ENCODE measurements at regions not wholly inside any gene's neighbourhood (a gene's known extent, or its start where the extent isn't known, plus 50 kb on each side); places are given as distances from the start of the nearest gene placed in this dataset.

- DNase-seq (no peak), ATAC-seq (no peak)
- intact Hi-C loops (cut with DNase I), result no loop called here
Observed at GRCh38 chr1:106836708-106837107, 219.8 kb upstream of the PRMT6 start.

GRCh38 chr1:106843518-106843917, 213.0 kb upstream of the PRMT6 start:
- no peak for ATAC-seq
- intact Hi-C loops (cut with DNase I), result no loop called here
- DNase-seq, result no peak

- ATAC-seq, result no peak
- intact Hi-C loops (cut with DNase I), result no loop called here
- no peak for DNase-seq
Observed at GRCh38 chr1:106846656-106847055, 209.8 kb upstream of the PRMT6 start.

GRCh38 chr1:106861110-106861509, 195.4 kb upstream of the PRMT6 start:
- ATAC-seq (no peak), DNase-seq (no peak)
- intact Hi-C loops (cut with DNase I), result no loop called here

- DNase-seq, result no peak
- no peak for ATAC-seq
- intact Hi-C loops (cut with DNase I), result no loop called here
Observed at GRCh38 chr1:106868828-106869227, 187.6 kb upstream of the PRMT6 start.

GRCh38 chr1:106875622-106876021, 180.9 kb upstream of the PRMT6 start:
- DNase-seq (no peak), ATAC-seq (no peak)
- intact Hi-C loops (cut with DNase I), result no loop called here

- DNase-seq (no peak), ATAC-seq (no peak)
- intact Hi-C loops (cut with DNase I), result no loop called here
Observed at GRCh38 chr1:106876384-106876783, 180.1 kb upstream of the PRMT6 start.

- DNase-seq, result no peak
- peak in 1 of 2 donors; percentile 47 for ATAC-seq
- intact Hi-C loops (cut with DNase I), result no loop called here
Observed at GRCh38 chr1:106879538-106879937, 176.9 kb upstream of the PRMT6 start.

- ATAC-seq (no peak), DNase-seq (no peak)
- intact Hi-C loops (cut with DNase I), result no loop called here
Observed at GRCh38 chr1:106880226-106880625, 176.2 kb upstream of the PRMT6 start.

- DNase-seq (no peak), ATAC-seq (no peak)
- intact Hi-C loops (cut with DNase I), result no loop called here
Observed at GRCh38 chr1:106883208-106883607, 173.3 kb upstream of the PRMT6 start.

- ATAC-seq, result no peak
- intact Hi-C loops (cut with DNase I), result no loop called here
Observed at GRCh38 chr1:106889059-106889458, 167.4 kb upstream of the PRMT6 start.

GRCh38 chr1:106889583-106889982, 166.9 kb upstream of the PRMT6 start:
- intact Hi-C loops (cut with DNase I), result no loop called here
- no peak for DNase-seq
- ATAC-seq, result no peak

More at GRCh38 chr1:106889059-106889458, 167.4 kb upstream of the PRMT6 start:
- no peak for DNase-seq

GRCh38 chr1:106897976-106898375, 158.5 kb upstream of the PRMT6 start:
- ATAC-seq (no peak), DNase-seq (no peak)
- intact Hi-C loops (cut with DNase I), result no loop called here

- DNase-seq, result no peak
- intact Hi-C loops (cut with DNase I), result no loop called here
- no peak for ATAC-seq
Observed at GRCh38 chr1:106899644-106900043, 156.8 kb upstream of the PRMT6 start.

GRCh38 chr1:106907795-106908194, 148.7 kb upstream of the PRMT6 start:
- intact Hi-C loops (cut with DNase I), result no loop called here
- ATAC-seq (no peak), DNase-seq (no peak)

- no peak for ATAC-seq
- intact Hi-C loops (cut with DNase I), result no loop called here
- DNase-seq, result no peak
Observed at GRCh38 chr1:106908689-106909088, 147.8 kb upstream of the PRMT6 start.

- ATAC-seq (no peak), DNase-seq (no peak)
- intact Hi-C loops (cut with DNase I), result no loop called here
Observed at GRCh38 chr1:106910798-106911197, 145.7 kb upstream of the PRMT6 start.

GRCh38 chr1:106912131-106912530, 144.3 kb upstream of the PRMT6 start:
- ATAC-seq, result no peak
- no peak for DNase-seq
- intact Hi-C loops (cut with DNase I), result no loop called here

- intact Hi-C loops (cut with DNase I), result no loop called here
- DNase-seq (no peak), ATAC-seq (no peak)
Observed at GRCh38 chr1:106921186-106921585, 135.3 kb upstream of the PRMT6 start.

GRCh38 chr1:106924360-106924759, 132.1 kb upstream of the PRMT6 start:
- ATAC-seq, result no peak
- no peak for DNase-seq
- intact Hi-C loops (cut with DNase I), result no loop called here

- ATAC-seq (no peak), DNase-seq (no peak)
- intact Hi-C loops (cut with DNase I), result no loop called here
Observed at GRCh38 chr1:106925750-106926149, 130.7 kb upstream of the PRMT6 start.

All from left cardiac atrium (tissue), 4 donors.